GM12872 (cell line): ENCODE measurements at regions not wholly inside any gene's neighbourhood (a gene's known extent, or its start where the extent isn't known, plus 50 kb on each side); places are given as distances from the start of the nearest gene placed in this dataset.

Experiments used
- TF ChIP-seq, protein P1 (sequence below): IDR thresholded peaks from 3 replicates; pipeline ENCODE4 v1.5.1; 2011; ENCODE audit warnings: low read depth, mild to moderate bottlenecking, low read length, moderate library complexity; ENCODE audit not compliant: insufficient read depth

GRCh38 chr7:153514032-153514431 lies 538.2 kb upstream of the DPP6 start:
- TF ChIP-seq, protein P1, sequence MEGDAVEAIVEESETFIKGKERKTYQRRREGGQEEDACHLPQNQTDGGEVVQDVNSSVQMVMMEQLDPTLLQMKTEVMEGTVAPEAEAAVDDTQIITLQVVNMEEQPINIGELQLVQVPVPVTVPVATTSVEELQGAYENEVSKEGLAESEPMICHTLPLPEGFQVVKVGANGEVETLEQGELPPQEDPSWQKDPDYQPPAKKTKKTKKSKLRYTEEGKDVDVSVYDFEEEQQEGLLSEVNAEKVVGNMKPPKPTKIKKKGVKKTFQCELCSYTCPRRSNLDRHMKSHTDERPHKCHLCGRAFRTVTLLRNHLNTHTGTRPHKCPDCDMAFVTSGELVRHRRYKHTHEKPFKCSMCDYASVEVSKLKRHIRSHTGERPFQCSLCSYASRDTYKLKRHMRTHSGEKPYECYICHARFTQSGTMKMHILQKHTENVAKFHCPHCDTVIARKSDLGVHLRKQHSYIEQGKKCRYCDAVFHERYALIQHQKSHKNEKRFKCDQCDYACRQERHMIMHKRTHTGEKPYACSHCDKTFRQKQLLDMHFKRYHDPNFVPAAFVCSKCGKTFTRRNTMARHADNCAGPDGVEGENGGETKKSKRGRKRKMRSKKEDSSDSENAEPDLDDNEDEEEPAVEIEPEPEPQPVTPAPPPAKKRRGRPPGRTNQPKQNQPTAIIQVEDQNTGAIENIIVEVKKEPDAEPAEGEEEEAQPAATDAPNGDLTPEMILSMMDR, result no peak

- TF ChIP-seq, protein P1, result no peak
Observed at GRCh38 chr7:153515359-153515758, 536.8 kb upstream of the DPP6 start.

DNA sequence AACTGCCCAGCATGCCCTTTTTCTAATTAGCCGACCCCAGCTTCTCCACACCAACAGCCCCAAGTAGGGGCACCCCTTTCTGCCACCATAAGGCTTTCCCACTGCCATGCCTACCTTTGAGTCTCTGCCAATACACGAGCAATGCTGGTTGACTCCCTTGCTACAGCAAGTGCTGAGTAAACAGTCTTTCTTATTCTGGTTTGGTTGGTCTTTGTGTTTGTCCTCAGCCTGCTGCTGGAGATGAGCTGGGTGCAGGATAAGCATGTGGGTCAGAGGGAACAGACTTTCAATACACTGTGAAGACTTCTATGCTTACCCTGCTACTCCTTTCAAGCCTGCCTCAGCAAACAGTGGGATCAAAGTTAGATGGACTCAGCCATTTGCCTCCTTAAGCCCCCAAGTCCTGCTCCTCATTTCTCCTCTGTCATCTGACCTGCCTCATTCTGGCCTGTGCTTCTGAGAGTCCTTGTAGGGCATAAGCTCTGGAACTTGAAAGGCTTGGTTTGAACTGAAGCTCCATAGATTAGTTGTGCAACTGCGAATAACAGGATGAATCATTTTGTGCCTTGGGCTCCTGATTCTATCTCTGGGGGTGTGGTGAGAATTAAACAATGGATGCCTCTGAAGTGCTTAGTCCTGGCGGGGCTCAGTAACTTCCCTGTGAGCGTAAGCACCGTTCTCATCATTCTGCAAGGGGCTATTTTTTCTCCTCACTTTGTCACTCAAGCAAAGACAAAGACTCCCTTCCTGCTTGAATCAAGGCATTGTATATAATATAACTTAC lies 533.8 kb upstream of the DPP6 start:
- TF ChIP-seq, protein P1, result no peak

DNA sequence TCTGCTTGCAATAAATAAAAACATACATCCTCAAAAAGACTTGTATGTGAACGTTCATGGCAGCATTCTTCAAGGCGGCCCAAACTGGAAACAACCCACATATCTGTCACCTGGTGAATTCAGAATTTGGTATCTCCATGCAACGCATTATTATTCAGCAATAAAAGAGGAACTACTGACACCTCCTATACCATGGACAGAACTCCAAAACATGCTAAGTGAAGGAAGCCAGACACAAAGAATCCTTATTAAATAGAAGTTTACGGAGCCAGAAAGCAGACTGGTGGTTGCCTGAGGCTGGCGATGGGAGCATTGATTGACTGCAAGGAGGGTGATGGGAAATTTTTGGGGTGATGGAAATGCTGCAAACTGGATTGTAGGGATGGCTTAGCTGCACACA lies 530.8 kb upstream of the DPP6 start:
- TF ChIP-seq, protein P1, result no peak

DNA sequence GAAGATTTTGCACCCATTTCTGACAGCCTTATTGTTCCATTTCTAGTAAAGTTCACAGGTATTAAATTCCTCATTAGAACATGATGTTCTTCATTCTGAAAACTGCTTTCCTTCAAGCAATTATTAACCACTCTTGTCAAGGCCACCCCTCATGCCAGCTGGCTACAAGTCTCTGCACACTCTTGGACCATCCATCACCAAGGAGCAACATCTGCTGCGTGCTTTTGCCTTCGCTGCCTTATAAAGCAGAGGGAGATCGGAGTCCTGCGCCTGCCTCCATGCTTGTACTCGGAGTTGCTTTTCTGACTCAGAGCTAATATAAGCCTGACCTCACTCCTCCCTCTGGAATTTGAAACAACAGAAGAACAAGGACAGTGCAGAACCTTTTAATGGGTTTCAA lies 529.9 kb upstream of the DPP6 start:
- TF ChIP-seq, protein P1, result no peak

- TF ChIP-seq, protein P1, result no peak
Observed at GRCh38 chr7:153523320-153524015, 528.7 kb upstream of the DPP6 start.

GRCh38 chr7:153524070-153524601 lies 528.1 kb upstream of the DPP6 start:
- TF ChIP-seq, protein P1, result no peak
